Thyroid gland (tissue), 4 donors: ENCODE measurements at regions not wholly inside any gene's neighbourhood (a gene's known extent, or its start where the extent isn't known, plus 50 kb on each side); places are given as distances from the start of the nearest gene placed in this dataset.

Source experiments
- DNase-seq, 2 donors: peaks; one replicate each; pipeline ENCODE4 v3.0.0-alpha.2; 2019
- H3K27ac ChIP-seq, 3 donors: fragments of 200-600 bp; sonication (generic); 1 replicate in 2 of 3; 2 replicates in 1 of 3; pipeline ENCODE4 v1.5.1; 2016 to 2019; ENCODE audit warnings: mild to moderate bottlenecking in 1 of 3, moderate library complexity in 1 of 3
- H3K27me3 ChIP-seq: fragments of 200-600 bp; sonication (generic); one replicate; pipeline ENCODE4 v1.5.1; 2019
- H3K36me3 ChIP-seq, 2 donors: fragments of 200-600 bp; sonication (generic); one replicate each; pipeline ENCODE4 v1.5.1; 2016 to 2019
- H3K4me1 ChIP-seq, 2 donors: fragments of 200-600 bp; sonication (generic); one replicate each; pipeline ENCODE4 v1.5.1; 2017 to 2019
- H3K4me3 ChIP-seq, 3 donors: fragments of 200-600 bp; sonication (generic); replicated peaks in 1 of 3; 1 replicate in 2 of 3; 2 replicates in 1 of 3; pipeline ENCODE4 v1.5.1; 2016; ENCODE audit warnings: mild to moderate bottlenecking in 1 of 3
- H3K9me3 ChIP-seq: fragments of 200-600 bp; sonication (generic); one replicate; pipeline ENCODE4 v1.5.1; 2017
- CTCF ChIP-seq, 6 experiments: fragments of 200-600 bp in 3 of 6; fragments of 450-650 bp in 3 of 6; sonication (generic) in 3 of 6; IDR thresholded peaks; one replicate each; pipeline ENCODE4 v1.5.1; 2016 to 2019; ENCODE audit warnings: antibody characterized with exemption in 6 of 6, mild to moderate bottlenecking in 2 of 6, inconsistent platforms in 1 of 6, moderate library complexity in 1 of 6
- POLR2A ChIP-seq, 2 donors: fragments of 450-650 bp; IDR thresholded peaks; one replicate each; pipeline ENCODE4 v1.6.1; 2017; ENCODE audit warnings: antibody characterized with exemption in 2 of 2, mild to moderate bottlenecking in 2 of 2, moderate library complexity in 1 of 2
- WGBS, 2 donors: methylation state at CpG; one replicate each; pipeline ENCODE4 v1.1.5; 2017; 5-methylcytosine and 5-hydroxymethylcytosine counted together
- intact Hi-C: fragments of 100-400 bp; cut with DNase I; formaldehyde crosslinking; loops from one replicate; pipeline ENCODE4 v1.15.1; 2023

GRCh38 chr4:85153221-85153620 is 186.7 kb upstream of the WDFY3 start:
- no peak overlapping the region for H3K4me3 ChIP-seq
- H3K36me3 ChIP-seq: no peaks in the 10 kb centered on the region
- no peaks in the 10 kb centered on the region for H3K27me3 ChIP-seq
- H3K27ac ChIP-seq: no peak overlapping the region
- no peak for DNase-seq
- intact Hi-C loops: loop anchor here (5.0 kb wide), 1 partner anchor 594 kb away; no protein-coding TSS in a partner anchor
- H3K4me1 ChIP-seq: no peaks in the 10 kb centered on the region
- 100% methylated on average over 1 of the region's 1 CpG for WGBS, 2 donors
- H3K9me3 ChIP-seq: no peaks in the 10 kb centered on the region
- TF ChIP-seq POLR2A (IDR thresholded peaks at IDR 0.05) (no peak), CTCF (IDR thresholded peaks at IDR 0.05) (no peak)

- no peaks in the 10 kb centered on the region for H3K4me1 ChIP-seq
- no peaks in the 10 kb centered on the region for H3K27me3 ChIP-seq
- TF ChIP-seq POLR2A (IDR thresholded peaks at IDR 0.05) (no peak), CTCF (IDR thresholded peaks at IDR 0.05) (no peak)
- H3K4me3 ChIP-seq: no peak overlapping the region
- H3K36me3 ChIP-seq: no peaks in the 10 kb centered on the region
- H3K27ac ChIP-seq: no peak overlapping the region
- H3K9me3 ChIP-seq: no peaks in the 10 kb centered on the region
- intact Hi-C loops: loop anchor here (5.0 kb wide), 1 partner anchor 593 kb away; no protein-coding TSS in a partner anchor
- DNase-seq: no peak
- 91 to 94% methylated on average over 1 of the region's 1 CpG for WGBS, 2 donors
These were observed 188.1 kb upstream of the WDFY3 start for GRCh38 chr4:85154591-85154990.

GRCh38 chr4:85165808-85166207 is 199.3 kb upstream of the WDFY3 start:
- DNase-seq: no peak
- intact Hi-C loops: no loop called here
- H3K4me3 ChIP-seq: no peak overlapping the region
- no peak overlapping the region for H3K27ac ChIP-seq
- no peaks in the 10 kb centered on the region for H3K4me1 ChIP-seq
- H3K27me3 ChIP-seq: no peaks in the 10 kb centered on the region
- no peaks in the 10 kb centered on the region for H3K9me3 ChIP-seq
- TF ChIP-seq POLR2A (IDR thresholded peaks at IDR 0.05) (no peak), CTCF (IDR thresholded peaks at IDR 0.05) (no peak)
- no peaks in the 10 kb centered on the region for H3K36me3 ChIP-seq
- 91 to 98% methylated on average over 2 of the region's 2 CpGs for WGBS, 2 donors

GRCh38 chr4:85166318-85166717 is 199.8 kb upstream of the WDFY3 start:
- no peaks in the 10 kb centered on the region for H3K4me1 ChIP-seq
- TF ChIP-seq CTCF (IDR thresholded peaks at IDR 0.05) (no peak), POLR2A (IDR thresholded peaks at IDR 0.05) (no peak)
- WGBS, 2 donors: 61 to 74% methylated on average over 2 to 3 of the region's 3 CpGs
- no peak overlapping the region for H3K27ac ChIP-seq
- no peaks in the 10 kb centered on the region for H3K27me3 ChIP-seq
- intact Hi-C loops: no loop called here
- no peaks in the 10 kb centered on the region for H3K36me3 ChIP-seq
- no peak overlapping the region for H3K4me3 ChIP-seq
- no peak for DNase-seq
- H3K9me3 ChIP-seq: no peaks in the 10 kb centered on the region

GRCh38 chr4:85168234-85168834 is 201.8 kb upstream of the WDFY3 start:
- Histone ChIP-seq H3K4me3 (no peak overlapping the region), H3K27ac (no peak overlapping the region), H3K9me3 (no peaks in the 10 kb centered on the region), H3K4me1 (no peaks in the 10 kb centered on the region), H3K27me3 (no peaks in the 10 kb centered on the region), H3K36me3 (no peaks in the 10 kb centered on the region)
- TF ChIP-seq POLR2A (IDR thresholded peaks at IDR 0.05) (no peak), CTCF (IDR thresholded peaks at IDR 0.05) (no peak)
- no peak for DNase-seq
- intact Hi-C loops: no loop called here
